ENCODE measurements at regions not wholly inside any gene's neighbourhood (a gene's known extent, or its start where the extent isn't known, plus 50 kb on each side); places are given as distances from the start of the nearest gene placed in this dataset.

DNA sequence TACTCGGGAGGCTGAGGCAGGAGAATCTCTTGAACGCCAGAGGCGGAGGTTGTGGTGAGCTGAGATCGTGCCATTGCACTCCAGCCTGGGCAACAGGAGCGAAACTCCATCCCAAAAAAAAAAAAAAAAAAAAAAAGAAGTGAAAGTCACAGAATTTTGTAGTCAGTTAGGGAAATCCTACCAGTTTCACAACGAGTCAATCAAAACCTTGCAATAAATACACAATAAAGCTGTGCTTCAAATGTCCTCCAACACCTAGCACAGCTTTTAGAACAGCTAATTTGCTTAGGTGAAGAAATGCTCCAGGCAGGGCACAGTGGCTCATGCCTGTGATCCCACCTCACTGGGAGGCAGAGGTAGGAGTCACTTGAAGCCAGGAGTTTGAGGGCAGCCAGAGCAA lies 112.8 kb upstream of the ATF7IP start:
- DNase-seq (ENCODE audit: low read depth in 2 of 2) = no peak

DNA sequence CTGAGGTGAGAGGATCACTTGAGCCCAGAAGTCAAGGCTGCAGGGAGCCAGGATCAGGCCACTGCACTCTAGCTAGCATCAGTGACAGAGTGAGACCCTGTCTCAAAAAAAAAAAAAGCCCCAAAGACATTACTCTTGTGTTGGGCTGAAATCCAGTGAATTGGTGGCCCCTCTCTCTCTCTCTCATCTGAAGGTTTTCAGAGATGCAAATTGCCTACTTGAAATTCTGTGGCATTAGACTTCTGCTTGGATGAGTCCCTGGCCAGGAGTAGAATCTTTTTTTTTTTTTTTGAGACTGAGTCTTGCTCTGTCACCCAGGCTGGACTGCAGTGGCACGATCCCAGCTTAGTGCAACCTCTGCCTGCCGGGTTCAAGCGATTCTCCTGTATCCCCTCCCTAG lies 112.0 kb upstream of the ATF7IP start:
- no peak for DNase-seq (ENCODE audit: low read depth in 2 of 2)

GRCh38 chr12:14254781-14255180 lies 110.7 kb upstream of the ATF7IP start:
- no peak for DNase-seq (ENCODE audit: low read depth in 2 of 2)

GRCh38 chr12:14256121-14256520 lies 109.4 kb upstream of the ATF7IP start:
- peak in 1 of 2 donors; percentile 15 for DNase-seq (ENCODE audit: low read depth in 2 of 2)

GRCh38 chr12:14256555-14257169 lies 108.8 kb upstream of the ATF7IP start:
- DNase-seq (ENCODE audit: low read depth in 2 of 2) = peak; percentile 37 to 58

DNA sequence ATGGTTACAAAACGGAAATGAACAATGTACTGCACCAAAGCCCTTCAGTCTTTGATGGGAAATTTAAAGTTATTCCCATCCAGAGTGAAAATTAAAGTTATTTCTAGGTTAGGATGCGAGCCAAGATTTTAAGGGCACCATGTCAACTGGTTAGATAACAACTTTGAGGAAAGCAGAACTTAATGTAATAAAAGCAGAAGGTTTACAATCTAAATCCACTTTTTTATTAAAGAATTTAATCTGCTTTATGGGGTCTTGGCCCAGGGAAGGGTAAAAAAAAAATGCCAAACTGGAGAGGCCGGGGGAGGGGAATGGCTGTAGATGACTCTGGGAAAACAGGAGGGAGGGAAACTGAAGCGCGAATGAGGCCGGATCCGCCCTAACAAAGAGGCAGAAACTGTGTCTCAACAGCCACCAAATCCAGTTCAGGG lies 108.2 kb upstream of the ATF7IP start:
- no peak for DNase-seq (ENCODE audit: low read depth in 2 of 2)

- peak; percentile 45 to 62 for DNase-seq (ENCODE audit: low read depth in 2 of 2)
Observed at GRCh38 chr12:14257734-14258574, 107.5 kb upstream of the ATF7IP start.

GRCh38 chr12:14258575-14258940 lies 106.9 kb upstream of the ATF7IP start:
- DNase-seq (ENCODE audit: low read depth in 2 of 2) = no peak

DNA sequence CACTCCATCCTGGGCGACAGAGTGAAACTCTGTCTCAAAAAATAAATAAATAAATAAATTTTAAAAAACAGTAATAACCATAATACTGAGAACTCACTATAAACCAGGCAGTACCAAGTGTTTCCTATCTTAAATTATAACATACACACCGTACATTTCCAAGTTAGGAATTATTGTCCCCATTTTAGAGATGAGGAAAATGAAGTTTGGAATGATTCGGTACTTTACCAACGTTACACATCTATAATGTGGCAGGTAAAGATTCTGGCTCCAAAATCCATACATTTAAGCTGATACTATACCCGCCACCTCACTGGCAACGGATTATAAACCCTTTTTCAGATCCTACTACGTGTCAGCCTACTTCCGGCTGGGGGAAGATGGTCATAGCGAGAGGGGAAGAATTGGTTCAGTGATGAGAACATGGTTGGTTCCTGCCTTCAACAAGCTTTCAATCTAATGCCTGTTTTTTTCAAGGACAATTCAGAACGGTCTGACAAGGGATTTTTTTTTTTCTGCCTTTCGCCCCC lies 105.9 kb upstream of the ATF7IP start:
- DNase-seq (ENCODE audit: low read depth in 2 of 2) = no peak

DNA sequence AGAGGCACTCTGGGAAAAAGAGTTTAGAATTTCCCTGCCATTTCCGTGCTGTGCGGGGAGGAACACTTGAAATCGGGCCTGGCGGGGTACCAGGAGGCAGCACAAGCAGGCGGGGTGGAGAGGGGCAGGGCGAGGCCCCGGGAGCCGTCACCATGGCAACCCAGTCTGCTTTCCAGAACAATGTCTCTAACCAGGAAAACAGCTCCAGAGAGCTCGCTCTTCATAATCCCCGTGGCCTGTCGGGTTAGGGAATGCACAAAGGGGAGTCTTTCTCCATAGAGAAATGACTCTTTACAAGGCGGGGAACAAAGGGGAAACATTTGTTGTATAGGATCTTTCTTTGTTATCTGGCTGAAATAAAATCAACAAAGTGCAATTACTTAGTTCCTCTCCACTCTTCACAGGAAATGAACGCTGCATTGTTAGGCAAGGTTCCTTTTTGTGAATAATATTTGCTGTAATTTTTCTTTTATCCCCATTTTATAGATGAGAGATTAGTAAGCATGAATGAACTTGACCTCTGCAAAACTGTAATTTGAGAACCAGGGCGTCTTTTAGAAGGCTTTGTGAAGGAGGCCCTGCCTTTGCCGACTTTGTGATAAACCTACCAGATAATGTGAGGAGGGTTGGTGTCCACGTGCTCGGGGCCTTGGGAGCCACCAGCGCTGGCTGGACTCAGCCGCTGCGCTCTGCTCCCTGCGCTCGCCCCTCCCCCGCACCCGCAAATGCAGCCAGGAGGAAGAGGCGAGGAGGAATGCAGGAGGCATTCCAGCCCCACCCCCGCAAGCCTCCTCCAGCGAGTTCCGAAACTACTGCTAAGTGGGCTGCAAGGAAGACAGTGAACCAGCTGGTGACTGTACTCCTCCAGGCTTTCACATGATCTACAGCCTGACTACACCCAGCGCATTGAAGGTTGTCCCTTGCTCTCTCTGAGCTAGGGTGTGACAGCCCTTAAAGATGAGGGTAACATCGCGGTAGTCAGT lies 105.2 kb upstream of the ATF7IP start:
- DNase-seq (ENCODE audit: low read depth in 2 of 2) = no peak

DNA sequence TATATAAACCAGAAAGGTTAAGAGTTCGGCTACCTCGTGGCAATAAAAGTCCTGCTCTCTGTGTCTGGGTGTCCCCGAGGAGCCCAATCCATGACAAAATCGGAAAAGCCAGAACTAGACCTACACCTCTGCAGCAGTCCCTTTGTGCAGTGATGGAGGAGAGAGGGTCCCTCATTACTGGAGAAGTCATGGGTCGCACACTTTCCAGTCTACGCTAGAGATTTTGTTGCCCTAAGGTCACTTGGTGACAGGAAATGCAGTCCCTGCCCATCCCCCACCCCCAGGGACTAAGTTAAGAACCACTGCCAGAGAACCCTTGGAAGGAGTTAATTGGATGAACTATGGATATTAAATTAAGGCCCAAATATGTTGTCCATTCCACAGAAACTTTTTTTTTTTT lies 104.4 kb upstream of the ATF7IP start:
- DNase-seq (ENCODE audit: low read depth in 2 of 2) = no peak

DNA sequence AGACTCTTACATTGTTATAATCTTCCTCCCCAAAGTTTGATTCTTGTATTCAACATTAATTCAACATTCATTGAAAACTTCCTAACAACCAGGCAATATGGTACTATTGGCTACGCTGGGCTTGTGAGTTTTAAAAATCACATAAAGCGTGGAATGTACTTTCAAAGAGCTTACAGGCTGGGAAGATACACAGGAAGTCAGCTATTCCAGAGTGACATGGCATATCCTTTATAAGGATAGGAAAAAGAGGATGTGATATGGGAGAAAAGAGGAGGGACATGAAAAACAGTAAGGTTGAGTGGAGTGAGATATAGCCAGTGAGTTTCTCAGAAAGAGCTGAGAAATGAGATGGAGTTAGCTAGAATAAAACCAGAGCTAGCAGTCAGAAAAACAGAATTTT lies 103.6 kb upstream of the ATF7IP start:
- DNase-seq (ENCODE audit: low read depth in 2 of 2) = no peak

DNA sequence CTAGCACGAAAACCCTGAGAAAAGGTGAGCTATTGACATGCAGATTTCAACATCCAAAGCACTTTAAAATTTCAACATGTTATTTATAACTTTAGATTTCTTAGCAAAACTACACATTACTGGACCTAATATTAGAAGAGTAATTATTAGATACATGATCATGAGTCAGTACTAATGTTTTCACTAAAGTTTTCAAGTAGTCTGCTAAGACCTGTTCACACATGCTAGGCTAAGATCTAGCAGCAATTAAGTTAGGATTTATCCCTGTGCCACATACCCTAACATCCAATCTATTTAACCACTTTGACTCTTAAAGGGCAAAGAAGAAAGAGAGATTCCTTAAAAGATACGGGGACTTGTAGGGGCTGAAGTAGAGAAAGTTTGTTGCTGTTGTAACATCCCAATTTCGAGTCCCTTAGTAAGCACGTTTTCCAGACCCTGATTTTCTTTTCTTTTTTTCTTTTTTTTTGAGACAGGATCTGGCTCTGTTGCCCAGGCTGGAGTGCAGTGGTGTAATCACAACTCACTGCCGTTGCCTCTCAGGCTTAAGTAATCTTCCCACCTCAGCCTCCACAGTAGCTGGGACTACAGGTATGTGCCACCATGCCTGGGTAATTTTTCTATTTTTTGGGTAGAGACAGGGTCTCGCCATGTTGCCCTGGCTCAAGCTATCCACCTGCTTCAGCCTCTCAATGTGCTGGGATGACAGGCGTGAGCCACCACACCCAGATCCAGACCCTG lies 102.5 kb upstream of the ATF7IP start:
- no peak for DNase-seq (ENCODE audit: low read depth in 2 of 2)

GRCh38 chr12:14263742-14264141 lies 101.7 kb upstream of the ATF7IP start:
- no peak for DNase-seq (ENCODE audit: low read depth in 2 of 2)

- DNase-seq (ENCODE audit: low read depth in 2 of 2) = no peak
Observed at GRCh38 chr12:14264316-14264715, 101.2 kb upstream of the ATF7IP start.

DNA sequence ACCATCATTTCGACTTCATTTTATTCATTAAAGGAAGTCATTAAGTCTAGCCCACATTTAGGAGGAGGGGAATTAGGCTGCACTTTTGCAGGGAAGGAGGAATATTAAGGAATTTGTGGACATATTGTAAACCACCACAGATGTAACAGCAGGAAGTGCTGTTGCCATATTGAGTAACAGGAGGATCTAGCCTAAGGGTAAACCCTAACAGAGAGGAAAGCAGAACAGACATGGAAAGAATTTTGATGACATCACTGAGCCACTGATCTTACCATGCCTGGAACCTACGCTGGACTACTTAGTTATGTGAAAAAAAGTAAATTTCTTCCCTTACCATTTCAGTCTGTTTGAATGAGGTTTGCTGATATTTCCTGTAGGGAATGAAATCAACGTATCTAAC lies 100.7 kb upstream of the ATF7IP start:
- no peak for DNase-seq (ENCODE audit: low read depth in 2 of 2)

DNA sequence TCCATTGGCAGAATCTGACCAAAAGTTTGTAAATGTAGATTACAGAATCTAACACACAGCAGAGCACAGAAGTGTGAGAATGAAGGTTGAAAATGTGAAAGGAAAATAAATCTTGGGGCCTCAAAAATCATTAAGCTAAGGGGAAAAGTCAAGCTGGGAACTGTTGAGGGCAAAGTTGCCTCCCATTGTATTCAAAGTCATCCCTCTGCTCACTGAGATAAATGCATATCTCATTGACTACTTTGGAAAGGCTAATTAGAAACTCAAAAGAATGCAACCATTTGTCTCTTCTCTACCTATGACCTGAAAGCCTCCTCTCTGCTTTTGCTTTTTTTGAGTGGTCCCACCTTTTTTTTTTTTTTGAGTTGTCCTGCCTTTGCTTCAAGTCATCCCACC lies 97.4 kb upstream of the ATF7IP start:
- no peak for DNase-seq (ENCODE audit: low read depth in 2 of 2)

- DNase-seq (ENCODE audit: low read depth in 2 of 2) = no peak
Observed at GRCh38 chr12:14270392-14270791, 95.1 kb upstream of the ATF7IP start.

GRCh38 chr12:14272956-14273912 lies 92.2 kb upstream of the ATF7IP start:
- no peak for DNase-seq (ENCODE audit: low read depth in 2 of 2)

GRCh38 chr12:14273913-14274311 lies 91.6 kb upstream of the ATF7IP start:
- DNase-seq (ENCODE audit: low read depth in 2 of 2) = no peak

Measured in stimulated activated CD8-positive, alpha-beta memory T cell treated with anti-CD3 and anti-CD28 coated beads, Interleukin-15, amount 100 ng/mL, for 4 hours (primary cell).